H1 (cell line): ENCODE measurements at regions not wholly inside any gene's neighbourhood (a gene's known extent, or its start where the extent isn't known, plus 50 kb on each side); places are given as distances from the start of the nearest gene placed in this dataset.

Experiments
- CTCF ChIA-PET: fragments of 300-600 bp; sonication (Branson Sonifier 250); formaldehyde crosslinking; loops from one replicate; lab custom pipeline; 2021; ENCODE audit not compliant: partially characterized antibody; lab: Charles Lee
- POLR2A ChIA-PET: fragments of 300-600 bp; sonication (Branson Sonifier 250); formaldehyde crosslinking; loops from one replicate; lab custom pipeline; 2021; ENCODE audit warnings: inconsistent platforms; ENCODE audit not compliant: partially characterized antibody; lab: Charles Lee
- DNase-seq, 2 experiments: peaks; one replicate each; pipeline versions ENCODE4 v3.0.0 to v3.0.0-alpha.2; 2010 to 2022; ENCODE audit warnings: low spot score in 2 of 2, low read depth in 1 of 2, mixed read lengths in 1 of 2
- FAIRE-seq: peaks from 2 replicates; lab custom pipeline; 2011; peaks lifted over from hg19 to GRCh38; lab: Jason Lieb, UNC
- H2AFZ ChIP-seq: 2 replicates; pipeline ENCODE4 v1.8.1; 2012; ENCODE audit warnings: low read length, inconsistent platforms
- H2AK5ac ChIP-seq: 2 replicates; pipeline ENCODE4 v1.6.1; 2013; ENCODE audit warnings: low read depth, low read length
- H2BK120ac ChIP-seq: replicated peaks from 2 replicates; pipeline ENCODE3; 2013; ENCODE audit warnings: low read depth, low read length, inconsistent platforms
- H2BK12ac ChIP-seq: 2 replicates; pipeline ENCODE4 v1.6.1; 2013; ENCODE audit warnings: low read depth, low read length
- H2BK15ac ChIP-seq: 2 replicates; pipeline ENCODE4 v1.6.1; 2013; ENCODE audit warnings: low read length
- H2BK20ac ChIP-seq: 2 replicates; pipeline ENCODE4 v1.6.1; 2013; ENCODE audit warnings: low read length
- H2BK5ac ChIP-seq: 2 replicates; pipeline ENCODE4 v1.6.1; 2013; ENCODE audit warnings: low read depth, low read length
- H3K14ac ChIP-seq: 2 replicates; pipeline ENCODE4 v1.6.1; 2013; ENCODE audit warnings: inconsistent platforms; ENCODE audit not compliant: insufficient read length
- H3K18ac ChIP-seq: 2 replicates; pipeline ENCODE4 v1.6.1; 2013; ENCODE audit warnings: low read length; ENCODE audit errors: extremely low read depth
- H3K23ac ChIP-seq: 2 replicates; pipeline ENCODE4 v1.6.1; 2013; ENCODE audit warnings: inconsistent platforms; ENCODE audit not compliant: insufficient read length
- H3K23me2 ChIP-seq: 2 replicates; pipeline ENCODE4 v1.6.1; 2013; ENCODE audit warnings: low read depth, low read length
- H3K27ac ChIP-seq: 2 replicates; pipeline ENCODE4 v1.6.1; 2011; ENCODE audit warnings: low read depth, low read length, inconsistent platforms
- H3K27me3 ChIP-seq, 4 experiments: replicated peaks in 1 of 4; 1 replicate in 1 of 4; 2 replicates in 3 of 4; pipeline versions ENCODE4 v1.6.1 to v1.8.1; 2011 to 2013; ENCODE audit warnings: low read length in 3 of 4, mild to moderate bottlenecking in 3 of 4, inconsistent platforms in 2 of 4, mixed read lengths in 2 of 4, moderate library complexity in 1 of 4; ENCODE audit not compliant: control insufficient read depth in 3 of 4, insufficient read depth in 3 of 4; ENCODE audit errors: extremely low read depth in 1 of 4
- H3K36me3 ChIP-seq, 4 experiments: 2 replicates each; pipeline versions ENCODE4 v1.6.1 to v1.8.1; 2011 to 2013; ENCODE audit warnings: mild to moderate bottlenecking in 4 of 4, low read length in 3 of 4, moderate library complexity in 2 of 4, control low read depth in 1 of 4, inconsistent platforms in 1 of 4; ENCODE audit not compliant: insufficient read depth in 4 of 4, control insufficient read depth in 2 of 4
- H3K4ac ChIP-seq: replicated peaks from 2 replicates; pipeline ENCODE3; 2013; ENCODE audit warnings: low read length, low read depth, mixed read lengths, inconsistent platforms; ENCODE audit not compliant: insufficient read length
- H3K4me1 ChIP-seq, 4 experiments: replicated peaks in 1 of 4; 1 replicate in 1 of 4; 2 replicates in 3 of 4; pipeline versions ENCODE4 v1.6.1 to v1.8.1; 2011 to 2013; ENCODE audit warnings: low read length in 3 of 4, inconsistent platforms in 2 of 4, mixed read lengths in 1 of 4; ENCODE audit not compliant: insufficient read depth in 4 of 4, control insufficient read depth in 3 of 4
- H3K4me2 ChIP-seq, 2 experiments: 2 replicates each; pipeline versions ENCODE4 v1.6.1 to v1.8.1; 2011 to 2013; ENCODE audit warnings: low read depth in 2 of 2, low read length in 2 of 2, control low read depth in 1 of 2, inconsistent platforms in 1 of 2, mild to moderate bottlenecking in 1 of 2; ENCODE audit not compliant: insufficient read depth in 1 of 2
- H3K4me3 ChIP-seq, 4 experiments: fragments of 200-600, 300-600 bp in 1 of 4; sonication (generic), shearing (Covaris generic), sonication (Bioruptor Twin) in 1 of 4; 2 replicates each; pipeline versions ENCODE4 v1.5.1 to v1.8.1; 2011 to 2016; ENCODE audit warnings: low read length in 4 of 4, low read depth in 3 of 4, control low read depth in 2 of 4, inconsistent platforms in 2 of 4, mild to moderate bottlenecking in 2 of 4, mixed read lengths in 1 of 4, moderate library complexity in 1 of 4; ENCODE audit not compliant: insufficient read depth in 2 of 4; ENCODE audit errors: extremely low read depth in 1 of 4
- H3K56ac ChIP-seq: replicated peaks from 2 replicates; pipeline ENCODE3; 2013; ENCODE audit warnings: low read depth, mild to moderate bottlenecking, mixed read lengths, low read length, inconsistent platforms; ENCODE audit not compliant: insufficient read length
- H3K79me1 ChIP-seq: 2 replicates; pipeline ENCODE4 v1.6.1; 2013; ENCODE audit warnings: low read depth, low read length, control low read depth
- H3K79me2 ChIP-seq, 2 experiments: 2 replicates each; pipeline versions ENCODE4 v1.6.1 to v1.8.1; 2012 to 2013; ENCODE audit warnings: low read length in 2 of 2, mild to moderate bottlenecking in 2 of 2, inconsistent platforms in 1 of 2; ENCODE audit not compliant: insufficient read depth in 2 of 2, control insufficient read depth in 1 of 2
- H3K9ac ChIP-seq, 4 experiments: replicated peaks in 1 of 4; 1 replicate in 1 of 4; 2 replicates in 3 of 4; pipeline versions ENCODE4 v1.6.1 to v1.8.1; 2011 to 2013; ENCODE audit warnings: low read depth in 3 of 4, low read length in 3 of 4, control low read depth in 2 of 4, mild to moderate bottlenecking in 2 of 4, moderate library complexity in 2 of 4, inconsistent platforms in 1 of 4; ENCODE audit errors: extremely low read depth in 1 of 4
- H3K9me3 ChIP-seq, 2 experiments: 2 replicates each; pipeline versions ENCODE4 v1.6.1 to v1.8.1; 2012 to 2013; ENCODE audit warnings: mild to moderate bottlenecking in 2 of 2, moderate library complexity in 2 of 2, control low read depth in 1 of 2, inconsistent platforms in 1 of 2, low read depth in 1 of 2, low read length in 1 of 2, mixed read lengths in 1 of 2; ENCODE audit not compliant: insufficient read depth in 2 of 2
- H4K20me1 ChIP-seq, 2 experiments: replicated peaks in 1 of 2; 2 replicates each; pipeline versions ENCODE3 to v1.8.1; 2011 to 2013; ENCODE audit warnings: inconsistent platforms in 2 of 2, low read length in 2 of 2, mild to moderate bottlenecking in 1 of 2; ENCODE audit not compliant: insufficient read depth in 2 of 2, control insufficient read depth in 1 of 2
- H4K5ac ChIP-seq: 2 replicates; pipeline ENCODE4 v1.6.1; 2013; ENCODE audit warnings: low read length, low read depth, mixed read lengths, inconsistent platforms; ENCODE audit not compliant: insufficient read length
- H4K8ac ChIP-seq: 2 replicates; pipeline ENCODE4 v1.8.0; 2013; ENCODE audit warnings: mild to moderate bottlenecking, moderate library complexity, low read length, inconsistent platforms; ENCODE audit not compliant: insufficient read depth; ENCODE audit errors: extremely low read depth
- H4K91ac ChIP-seq: replicated peaks from 2 replicates; pipeline ENCODE3; 2013; ENCODE audit warnings: low read length, mixed read lengths, inconsistent platforms; ENCODE audit not compliant: insufficient read length
- CTBP2 ChIP-seq: IDR thresholded peaks from 2 replicates; pipeline ENCODE4 v1.7.0; 2011; ENCODE audit warnings: borderline replicate concordance, mild to moderate bottlenecking, moderate library complexity, mixed read lengths, low read length; ENCODE audit not compliant: insufficient read depth, insufficient read length
- EP300 ChIP-seq, 2 experiments: IDR thresholded peaks; 1 replicate in 1 of 2; 2 replicates in 1 of 2; pipeline ENCODE4 v1.6.1; 2011 to 2012; ENCODE audit warnings: low read depth in 2 of 2, low read length in 2 of 2, mild to moderate bottlenecking in 2 of 2, borderline replicate concordance in 1 of 2, inconsistent platforms in 1 of 2, moderate library complexity in 1 of 2
- HDAC2 ChIP-seq, 2 experiments: fragments of 300-600 bp in 1 of 2; sonication (generic) in 1 of 2; IDR thresholded peaks; 2 replicates each; pipeline ENCODE4 v1.6.1; 2011 to 2012; ENCODE audit warnings: low read depth in 2 of 2, low read length in 2 of 2, mild to moderate bottlenecking in 2 of 2, moderate library complexity in 2 of 2, borderline replicate concordance in 1 of 2, inconsistent platforms in 1 of 2
- HDAC6 ChIP-seq: IDR thresholded peaks from one replicate; pipeline ENCODE4 v1.7.1; 2012; ENCODE audit warnings: low read depth, mild to moderate bottlenecking, inconsistent platforms, low read length, moderate library complexity
- JUND ChIP-seq: IDR thresholded peaks from 2 replicates; pipeline ENCODE4 v1.6.1; 2011; ENCODE audit warnings: mild to moderate bottlenecking, improper control_type of control experiment, low read length
- POLR2A ChIP-seq, 2 experiments: IDR thresholded peaks; 1 replicate in 1 of 2; 2 replicates in 1 of 2; pipeline ENCODE4 v1.6.1; 2011; ENCODE audit warnings: low read depth in 2 of 2, low read length in 2 of 2, mild to moderate bottlenecking in 2 of 2; ENCODE audit errors: control extremely low read depth in 1 of 2
- RBBP5 ChIP-seq: IDR thresholded peaks from 2 replicates; pipeline ENCODE4 v1.7.1; 2012; ENCODE audit warnings: low read depth, mild to moderate bottlenecking, inconsistent platforms, low read length, moderate library complexity, borderline replicate concordance
- SAP30 ChIP-seq: fragments of 300-600 bp; sonication (generic); IDR thresholded peaks from 2 replicates; pipeline ENCODE4 v1.7.1; 2012; ENCODE audit warnings: low read length, moderate library complexity, mild to moderate bottlenecking, inconsistent platforms; ENCODE audit not compliant: insufficient read depth, insufficient replicate concordance
- SIN3A ChIP-seq, 2 experiments: IDR thresholded peaks in 1 of 2; conservative IDR thresholded peaks in 1 of 2; 2 replicates each; pipeline ENCODE4 v1.6.1; 2011 to 2012; ENCODE audit warnings: low read length in 2 of 2, improper control_type of control experiment in 1 of 2, low read depth in 1 of 2, mild to moderate bottlenecking in 1 of 2
- SIX5 ChIP-seq: IDR thresholded peaks from 2 replicates; pipeline ENCODE4 v1.6.1; 2011; ENCODE audit warnings: mild to moderate bottlenecking, low read depth, low read length
- SP1 ChIP-seq: IDR thresholded peaks from 2 replicates; pipeline ENCODE4 v1.6.1; 2011; ENCODE audit warnings: low read depth, low read length
- SP4 ChIP-seq: IDR thresholded peaks from 2 replicates; pipeline ENCODE4 v1.6.1; 2012; ENCODE audit warnings: low read length, inconsistent platforms
- TCF12 ChIP-seq: IDR thresholded peaks from 2 replicates; pipeline ENCODE4 v1.6.1; 2011; ENCODE audit warnings: low read depth, mild to moderate bottlenecking, low read length
- WGBS, 2 experiments: shearing (Covaris generic) in 1 of 2; methylation state at CpG; one replicate each; pipeline versions ENCODE4 v1.1.6 to v1.1.7; 2013 to 2015; ENCODE audit warnings: low lambda C conversion rate in 2 of 2, mixed read lengths in 2 of 2, inconsistent platforms in 1 of 2, low coverage in 1 of 2, missing lambda C conversion rate in 1 of 2; ENCODE audit not compliant: insufficient replicate concordance in 2 of 2, insufficient coverage in 1 of 2, insufficient read length in 1 of 2; ENCODE audit errors: extremely low coverage in 1 of 2, missing lambda C conversion rate in 1 of 2; 5-methylcytosine and 5-hydroxymethylcytosine counted together
- TF ChIP-seq, protein P1 (sequence below): IDR thresholded peaks from 2 replicates; pipeline ENCODE4 v1.6.1; 2011; ENCODE audit warnings: low read depth, mild to moderate bottlenecking, low read length; ENCODE audit not compliant: insufficient read depth

- Histone ChIP-seq H3K18ac (no peak overlapping the region), H4K5ac (no peak overlapping the region), H3K56ac (no peak overlapping the region), H3K4ac (no peak overlapping the region), H3K14ac (no peak overlapping the region), H2BK5ac (no peak overlapping the region), H2BK20ac (no peak overlapping the region), H2AFZ (no peak overlapping the region), H2AK5ac (no peak overlapping the region), H3K4me2 (no peak overlapping the region), H3K27ac (no peak overlapping the region), H3K79me1 (no peaks in the 10 kb centered on the region), H4K91ac (no peak overlapping the region), H3K27me3 (no peaks in the 10 kb centered on the region), H3K4me3 (no peak overlapping the region)
- no peak for DNase-seq
- TF ChIP-seq SP4 (no peak), CTBP2 (no peak), JUND (no peak), TCF12 (no peak), EP300 (IDR thresholded peaks at IDR 0.05; ENCODE audit: borderline replicate concordance in 1 of 2, low read depth in 2 of 2, low read length in 2 of 2) (no peak), SIX5 (no peak), RBBP5 (no peak), HDAC2 (IDR thresholded peaks at IDR 0.05; ENCODE audit: borderline replicate concordance in 1 of 2, low read depth in 2 of 2, low read length in 2 of 2) (no peak), HDAC6 (no peak), SIN3A (conservative IDR thresholded peaks at IDR 0.05 in 1 of 2, IDR thresholded peaks at IDR 0.05 in 1 of 2; ENCODE audit: low read depth in 1 of 2, low read length in 2 of 2) (no peak), POLR2A (IDR thresholded peaks at IDR 0.05; ENCODE audit: control extremely low read depth in 1 of 2, low read depth in 2 of 2, low read length in 2 of 2) (no peak), SAP30 (no peak), SP1 (no peak)
- TF ChIP-seq, protein P1, sequence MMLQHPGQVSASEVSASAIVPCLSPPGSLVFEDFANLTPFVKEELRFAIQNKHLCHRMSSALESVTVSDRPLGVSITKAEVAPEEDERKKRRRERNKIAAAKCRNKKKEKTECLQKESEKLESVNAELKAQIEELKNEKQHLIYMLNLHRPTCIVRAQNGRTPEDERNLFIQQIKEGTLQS = no peak
- TF ChIP-seq, all 59 proteins: peak for 0
- ChIA-PET CTCF (no interaction called here), POLR2A (no interaction called here)
- H2BK120ac ChIP-seq = no peak overlapping the region
- no peaks in the 10 kb centered on the region for H3K79me2 ChIP-seq
- H3K23me2 ChIP-seq = no peaks in the 10 kb centered on the region
- no peak overlapping the region for H3K23ac ChIP-seq
- no peaks in the 10 kb centered on the region for H3K36me3 ChIP-seq
- 96 to 100% methylated on average over 1 to 3 of the region's 3 CpGs for WGBS, 2 experiments
- no peak overlapping the region for H4K8ac ChIP-seq
- H3K9ac ChIP-seq = no peak overlapping the region
- 0 out of 4 replicates have a peak, but pooled peaks cover 0 to 1% of the 10 kb centered on the region in 2 experiments for H3K9me3 ChIP-seq
- no peaks in the 10 kb centered on the region for H4K20me1 ChIP-seq
- no peak for FAIRE-seq
- no peak overlapping the region for H2BK12ac ChIP-seq
- H2BK15ac ChIP-seq = no peak overlapping the region
- H3K4me1 ChIP-seq = no peaks in the 10 kb centered on the region
Observed at GRCh38 chr12:63232896-63233295, 81.9 kb upstream of the AVPR1A start.
